GM20431 (cell line): ENCODE measurements at regions not wholly inside any gene's neighbourhood (a gene's known extent, or its start where the extent isn't known, plus 50 kb on each side); places are given as distances from the start of the nearest gene placed in this dataset.

Experiments
- in situ Hi-C: fragments of 300-500 bp; cut with MseI, MboI; formaldehyde crosslinking; loops from one replicate; pipeline ENCODE4 v1.15.0; 2020; ENCODE audit warnings: low sequenced_read_pairs; ENCODE audit not compliant: unreplicated experiment

DNA sequence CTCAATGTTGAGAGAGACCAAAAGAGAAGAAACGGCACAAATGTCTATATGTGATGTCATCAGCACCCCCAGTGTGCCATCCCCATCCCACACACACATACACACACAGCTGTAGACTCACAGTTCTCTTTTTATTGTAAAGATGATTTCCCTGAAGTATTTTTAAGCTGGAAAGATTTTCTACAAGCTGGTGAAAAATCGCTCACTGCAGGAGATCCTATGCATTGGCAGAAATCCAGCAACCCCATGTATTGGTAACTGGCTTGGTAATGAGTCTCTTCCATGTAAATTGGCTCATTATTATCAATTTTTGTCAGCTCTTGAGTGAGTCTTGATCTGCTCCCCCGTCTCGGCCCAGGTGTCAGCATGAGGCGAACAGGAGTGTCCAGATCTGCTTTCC, 107.1 kb upstream of the UQCRFS1 start:
- in situ Hi-C loops = no loop called here

DNA sequence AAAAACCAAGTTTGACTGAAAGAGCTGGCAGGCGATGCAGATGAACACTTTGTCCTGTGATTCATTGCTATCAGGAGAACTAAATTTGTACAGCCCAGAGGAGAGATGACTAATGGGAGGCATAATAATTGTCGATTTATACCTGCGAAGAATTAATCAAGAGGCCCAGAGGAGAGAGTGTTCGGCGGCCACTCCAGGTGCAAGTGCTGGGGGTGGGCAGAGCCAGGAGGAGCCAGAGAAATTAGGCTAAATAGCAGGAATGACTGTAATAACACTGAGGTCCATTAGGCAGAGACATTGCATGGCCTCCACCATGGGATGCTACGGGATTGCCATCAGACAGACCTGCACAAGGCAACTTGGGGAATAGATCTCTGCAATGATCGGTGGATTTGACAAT, 107.7 kb upstream of the UQCRFS1 start:
- in situ Hi-C loops = no loop called here

- in situ Hi-C loops = no loop called here
Measured at GRCh38 chr19:29321116-29321515, 108.2 kb upstream of the UQCRFS1 start.

- in situ Hi-C loops = no loop called here
Measured at GRCh38 chr19:29323021-29323430, 110.1 kb upstream of the UQCRFS1 start.

GRCh38 chr19:29323440-29324290, 110.7 kb upstream of the UQCRFS1 start:
- in situ Hi-C loops = no loop called here

- in situ Hi-C loops = no loop called here
Measured at GRCh38 chr19:29324291-29324680, 111.3 kb upstream of the UQCRFS1 start.

DNA sequence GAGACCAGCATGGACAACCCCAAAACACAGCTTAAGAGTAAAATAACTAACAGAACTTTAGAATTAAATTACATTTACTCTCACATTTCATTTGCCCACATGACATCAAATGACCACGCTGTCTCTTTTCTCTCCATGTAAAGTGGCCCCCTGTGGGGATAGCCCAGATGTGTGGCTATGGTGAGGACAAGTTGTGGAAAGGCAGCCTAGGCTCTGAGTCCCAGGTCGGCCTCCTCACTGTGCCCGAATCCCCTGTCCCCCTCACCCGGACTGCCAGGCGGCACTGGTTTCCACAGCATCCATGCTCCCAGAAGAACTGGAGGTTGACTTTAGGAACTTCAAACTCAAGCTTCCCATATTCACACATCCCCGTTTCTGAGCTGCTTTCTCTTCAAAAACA, 111.8 kb upstream of the UQCRFS1 start:
- in situ Hi-C loops = no loop called here

DNA sequence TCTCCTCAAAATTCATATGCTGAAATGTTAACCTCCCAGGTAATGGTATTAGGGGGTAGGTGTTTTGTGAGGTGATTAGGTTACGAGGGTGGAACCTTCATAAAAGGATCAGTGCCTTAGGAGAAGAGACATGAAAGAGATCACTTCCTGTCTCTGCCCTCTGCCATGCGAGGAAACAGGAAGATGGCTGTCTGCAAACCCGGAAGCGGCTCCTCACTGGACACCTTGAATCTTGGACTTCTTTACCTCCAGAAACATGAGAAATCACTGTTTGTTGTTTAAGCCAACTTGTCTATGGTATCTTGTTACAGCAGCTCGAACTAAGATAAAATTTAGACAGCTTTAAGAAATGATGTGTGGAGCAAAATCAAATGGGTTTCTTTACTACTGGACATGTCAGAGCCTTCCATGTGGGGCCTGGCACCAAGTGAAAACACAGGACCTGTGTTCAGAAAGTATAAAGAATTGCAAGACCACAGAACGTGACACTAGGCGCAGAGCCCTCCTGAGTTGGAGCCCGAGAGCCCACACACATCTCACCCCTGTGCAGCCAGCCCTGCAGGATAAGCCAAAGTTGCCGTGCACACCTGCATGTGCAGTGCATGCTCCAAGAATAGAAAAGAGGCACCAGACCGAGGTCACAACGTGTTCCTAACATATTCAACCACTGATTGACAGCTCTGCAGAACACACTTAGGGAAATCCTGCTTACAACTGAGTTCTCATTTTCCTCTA, 112.5 kb upstream of the UQCRFS1 start:
- in situ Hi-C loops = no loop called here

GRCh38 chr19:29326351-29326750, 113.4 kb upstream of the UQCRFS1 start:
- in situ Hi-C loops = no loop called here

- in situ Hi-C loops = no loop called here
Measured at GRCh38 chr19:29326849-29327840, 114.2 kb upstream of the UQCRFS1 start.

DNA sequence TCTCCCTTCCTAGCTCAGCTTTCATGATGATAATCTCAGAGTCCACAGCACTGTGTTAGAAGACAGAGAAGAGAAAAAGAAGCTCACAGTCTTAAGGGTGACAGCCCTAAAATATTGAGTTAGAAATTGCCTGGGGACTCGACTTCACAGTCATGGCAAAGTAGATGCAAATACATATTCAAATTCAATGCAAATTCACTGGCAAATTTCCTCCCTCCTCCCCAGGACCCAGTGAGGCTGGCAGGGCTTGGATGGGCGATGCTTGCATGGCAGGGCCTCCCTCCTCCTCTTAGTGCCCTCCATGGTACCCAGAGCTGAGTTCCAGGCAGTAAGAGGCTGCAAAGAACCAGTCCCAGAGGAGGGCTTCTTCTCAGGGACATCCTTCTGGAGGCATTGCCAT, 115.6 kb upstream of the UQCRFS1 start:
- in situ Hi-C loops = no loop called here

GRCh38 chr19:29329460-29330134, 116.6 kb upstream of the UQCRFS1 start:
- in situ Hi-C loops = no loop called here

- in situ Hi-C loops = no loop called here
Measured at GRCh38 chr19:29336425-29336824, 123.5 kb upstream of the UQCRFS1 start.

DNA sequence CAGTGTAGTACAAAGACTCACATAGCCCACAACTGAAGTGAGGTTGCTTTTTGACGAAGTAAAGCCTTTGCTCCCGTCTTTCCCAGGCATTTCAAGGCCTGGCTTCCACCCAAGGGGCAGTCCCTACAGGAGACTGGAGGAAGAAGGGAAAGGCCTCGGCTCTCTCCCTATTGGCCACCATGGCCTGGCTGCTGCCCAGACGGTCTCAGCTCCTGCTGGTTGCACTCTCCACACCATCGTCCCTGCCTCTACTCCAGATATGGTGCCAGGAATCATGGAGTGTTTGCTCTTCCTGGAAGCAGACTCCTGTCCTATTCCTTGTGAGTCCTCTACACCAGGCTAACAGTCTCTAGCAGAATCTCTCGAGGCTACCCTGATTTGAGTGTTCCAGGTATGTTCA, 124.1 kb upstream of the UQCRFS1 start:
- in situ Hi-C loops = no loop called here

DNA sequence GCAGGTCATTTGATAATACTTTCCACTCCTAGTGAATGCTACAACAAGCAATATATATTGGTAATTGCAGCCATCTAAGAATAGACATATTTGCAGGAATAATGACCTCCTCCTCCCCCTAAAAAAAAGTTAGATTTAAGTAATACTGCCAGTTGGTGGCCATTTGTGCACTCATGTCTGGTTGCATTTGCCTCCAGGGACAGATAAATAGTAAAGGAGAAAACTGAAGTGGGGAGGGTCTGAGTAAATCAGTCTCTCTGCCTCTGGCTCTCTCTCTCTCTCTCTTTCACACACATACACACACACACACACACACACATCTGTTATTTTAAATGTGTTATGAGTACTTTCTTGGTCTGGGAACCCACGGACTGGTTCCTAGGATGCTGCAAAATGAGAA, 125.5 kb upstream of the UQCRFS1 start:
- in situ Hi-C loops = no loop called here

GRCh38 chr19:29342721-29343120, 129.8 kb upstream of the UQCRFS1 start:
- in situ Hi-C loops = no loop called here

- in situ Hi-C loops = no loop called here
Measured at GRCh38 chr19:29364224-29364726, 151.3 kb upstream of the UQCRFS1 start.

DNA sequence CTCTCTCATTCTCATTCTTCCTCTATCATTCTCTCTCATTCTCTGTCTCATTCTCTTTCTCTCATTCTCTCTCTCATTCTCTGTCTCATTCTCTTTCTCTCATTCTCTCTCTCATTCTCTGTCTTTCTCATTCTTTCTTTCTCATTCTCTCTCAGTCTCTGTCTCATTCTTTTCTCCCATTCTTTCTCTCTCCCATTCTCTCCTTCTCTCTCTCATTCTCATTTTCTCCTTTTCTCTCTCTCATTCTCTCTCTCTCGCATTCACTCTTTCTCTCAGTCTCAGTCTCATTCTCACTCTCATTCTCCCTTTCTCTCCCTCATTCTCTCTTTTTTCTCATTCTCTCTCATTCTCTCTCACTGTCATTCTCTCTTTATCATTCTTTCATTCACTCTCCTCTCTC, 152.0 kb upstream of the UQCRFS1 start:
- in situ Hi-C loops = no loop called here

- in situ Hi-C loops = no loop called here
Measured at GRCh38 chr19:29365836-29366417, 153.0 kb upstream of the UQCRFS1 start.
